GM21528 (cell line): ENCODE measurements at regions not wholly inside any gene's neighbourhood (a gene's known extent, or its start where the extent isn't known, plus 50 kb on each side); places are given as distances from the start of the nearest gene placed in this dataset.

ENCODE experiments used
- ATAC-seq: cut with Tn5 transposase; IDR thresholded peaks from one replicate; pipeline ENCODE4 v1.9.1; 2021; ENCODE audit warnings: mild to moderate bottlenecking, moderate library complexity; ENCODE audit not compliant: unreplicated experiment, low FRiP score

- no peak for ATAC-seq
Observed at GRCh38 chr9:27625751-27626150, 52.5 kb upstream of the C9orf72 start.

GRCh38 chr9:27626244-27627187, 53.2 kb upstream of the C9orf72 start:
- ATAC-seq = no peak

GRCh38 chr9:27627188-27627564, 53.9 kb upstream of the C9orf72 start:
- no peak for ATAC-seq

- no peak for ATAC-seq
Observed at GRCh38 chr9:27628311-27628710, 55.0 kb upstream of the C9orf72 start.

GRCh38 chr9:27629425-27629824, 56.1 kb upstream of the C9orf72 start:
- no peak for ATAC-seq

- ATAC-seq = no peak
Observed at GRCh38 chr9:27632254-27632653, 59.0 kb upstream of the C9orf72 start.

- no peak for ATAC-seq
Observed at GRCh38 chr9:27633764-27634163, 60.5 kb upstream of the C9orf72 start.

GRCh38 chr9:27634879-27635278, 61.6 kb upstream of the C9orf72 start:
- no peak for ATAC-seq

GRCh38 chr9:27638716-27639115, 65.4 kb upstream of the C9orf72 start:
- ATAC-seq = no peak

- ATAC-seq = no peak
Observed at GRCh38 chr9:27645161-27645840, 72.0 kb upstream of the C9orf72 start.

- ATAC-seq = no peak
Observed at GRCh38 chr9:27653246-27653645, 80.0 kb upstream of the C9orf72 start.

- ATAC-seq = no peak
Observed at GRCh38 chr9:27653957-27654356, 80.7 kb upstream of the C9orf72 start.

GRCh38 chr9:27654629-27655285, 81.5 kb upstream of the C9orf72 start:
- no peak for ATAC-seq

- ATAC-seq = no peak
Observed at GRCh38 chr9:27655441-27655840, 82.2 kb upstream of the C9orf72 start.

GRCh38 chr9:27659001-27659400, 85.7 kb upstream of the C9orf72 start:
- no peak for ATAC-seq

- no peak for ATAC-seq
Observed at GRCh38 chr9:27659571-27659970, 86.3 kb upstream of the C9orf72 start.

- ATAC-seq = no peak
Observed at GRCh38 chr9:27660148-27660547, 86.9 kb upstream of the C9orf72 start.

GRCh38 chr9:27663526-27663925, 90.2 kb upstream of the C9orf72 start:
- ATAC-seq = no peak

GRCh38 chr9:27664121-27664779, 91.0 kb upstream of the C9orf72 start:
- ATAC-seq = no peak

- ATAC-seq = no peak
Observed at GRCh38 chr9:27665136-27665535, 91.9 kb upstream of the C9orf72 start.

- ATAC-seq = no peak
Observed at GRCh38 chr9:27668280-27668679, 95.0 kb upstream of the C9orf72 start.
